ENCODE measurements at regions not wholly inside any gene's neighbourhood (a gene's known extent, or its start where the extent isn't known, plus 50 kb on each side); places are given as distances from the start of the nearest gene placed in this dataset.

DNA sequence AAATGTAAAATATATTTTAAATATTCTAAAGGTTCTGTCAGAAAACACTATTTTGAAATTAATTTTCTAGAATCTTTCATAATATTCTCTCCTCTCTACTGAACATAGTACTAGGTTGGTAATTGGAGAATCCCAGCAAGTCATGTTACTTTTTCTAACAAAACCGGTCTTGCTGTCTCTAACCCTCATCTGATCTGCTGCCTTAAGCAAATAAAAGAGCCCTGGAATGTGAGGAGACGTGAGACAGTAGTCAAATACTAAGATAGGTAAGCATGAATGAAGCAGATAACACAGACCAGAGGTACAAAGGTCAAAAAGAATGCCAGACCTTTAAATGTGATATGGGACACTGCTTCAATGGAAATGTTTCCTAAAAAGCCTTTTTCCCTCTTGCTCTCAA is 462.4 kb upstream of the NUPR2 start:
- Histone ChIP-seq H3K27ac (ENCODE audit: insufficient read length, low read depth, low read length) (no peak overlapping the region), H3K9me3 (ENCODE audit: control insufficient read depth, low read depth, low read length) (peaks cover 39% of the 10 kb centered on the region)
- no peaks in the 10 kb centered on the region for H3K4me1 Mint-ChIP-seq

More for the DNA sequence above, 462.4 kb upstream of the NUPR2 start:
- Histone ChIP-seq H2AK5ac (ENCODE audit: insufficient read length, low read length) (no peak overlapping the region), H3K9ac (ENCODE audit: extremely low read depth, insufficient read length, low read length) (no peak overlapping the region), H2AFZ (ENCODE audit: low read length) (no peak overlapping the region), H3K4ac (ENCODE audit: low read depth, low read length) (no peak overlapping the region), H3K79me1 (ENCODE audit: insufficient read depth, low read depth, low read length, poor library complexity, severe bottlenecking) (no peaks in the 10 kb centered on the region), H4K91ac (ENCODE audit: insufficient read length, low read depth, low read length) (no peak overlapping the region), H3K14ac (ENCODE audit: insufficient read depth, low read length) (no peak overlapping the region), H3K4me1 (ENCODE audit: insufficient read depth, low read length) (no peaks in the 10 kb centered on the region), H3K23me2 (ENCODE audit: insufficient read length, low read depth, low read length, poor library complexity, severe bottlenecking) (no peaks in the 10 kb centered on the region), H3K18ac (ENCODE audit: insufficient read length, low read depth, low read length) (no peak overlapping the region), H2BK5ac (ENCODE audit: insufficient read length, low read length) (no peak overlapping the region), H4K20me1 (ENCODE audit: control insufficient read depth, insufficient read depth, insufficient read length) (no peaks in the 10 kb centered on the region), H3K4me2 (ENCODE audit: insufficient read depth, insufficient read length, low read length) (no peak overlapping the region), H3K79me2 (ENCODE audit: insufficient read depth, low read length) (no peaks in the 10 kb centered on the region), H2BK120ac (ENCODE audit: low read depth, low read length, poor library complexity, severe bottlenecking) (no peak overlapping the region), H3T11ph (ENCODE audit: low read length) (no peak overlapping the region), H3K56ac (ENCODE audit: insufficient read length, low read depth, low read length) (no peak overlapping the region), H3K23ac (ENCODE audit: insufficient read length, low read depth, low read length) (no peak overlapping the region), H4K8ac (replicated peaks; ENCODE audit: insufficient read length, low read depth, low read length) (no peak overlapping the region), H4K5ac (ENCODE audit: insufficient read length, low read depth, low read length) (no peak overlapping the region), H3K27me3 (ENCODE audit: insufficient read depth, low read length) (no peaks in the 10 kb centered on the region), H2BK20ac (ENCODE audit: low read depth, low read length, poor library complexity, severe bottlenecking) (no peak overlapping the region), H2BK15ac (ENCODE audit: low read depth, low read length) (no peak overlapping the region), H2BK12ac (ENCODE audit: insufficient read length, low read depth, low read length) (no peak overlapping the region)
- Mint-ChIP-seq H3K9me3 (peaks cover 90 to 97% of the 10 kb centered on the region in 2 experiments), H3K4me3 (no peak overlapping the region), H3K27me3 (ENCODE audit: low read depth) (no peaks in the 10 kb centered on the region), H3K27ac (no peak overlapping the region), H3K36me3 (ENCODE audit: insufficient read depth in 1 of 3, low read depth in 3 of 3) (peaks cover 6 to 18% (median 6%) of the 10 kb centered on the region in 3 experiments; a peak in 6 of 7 replicates)
- DNase-seq = no peak
- TF ChIP-seq, protein P1, sequence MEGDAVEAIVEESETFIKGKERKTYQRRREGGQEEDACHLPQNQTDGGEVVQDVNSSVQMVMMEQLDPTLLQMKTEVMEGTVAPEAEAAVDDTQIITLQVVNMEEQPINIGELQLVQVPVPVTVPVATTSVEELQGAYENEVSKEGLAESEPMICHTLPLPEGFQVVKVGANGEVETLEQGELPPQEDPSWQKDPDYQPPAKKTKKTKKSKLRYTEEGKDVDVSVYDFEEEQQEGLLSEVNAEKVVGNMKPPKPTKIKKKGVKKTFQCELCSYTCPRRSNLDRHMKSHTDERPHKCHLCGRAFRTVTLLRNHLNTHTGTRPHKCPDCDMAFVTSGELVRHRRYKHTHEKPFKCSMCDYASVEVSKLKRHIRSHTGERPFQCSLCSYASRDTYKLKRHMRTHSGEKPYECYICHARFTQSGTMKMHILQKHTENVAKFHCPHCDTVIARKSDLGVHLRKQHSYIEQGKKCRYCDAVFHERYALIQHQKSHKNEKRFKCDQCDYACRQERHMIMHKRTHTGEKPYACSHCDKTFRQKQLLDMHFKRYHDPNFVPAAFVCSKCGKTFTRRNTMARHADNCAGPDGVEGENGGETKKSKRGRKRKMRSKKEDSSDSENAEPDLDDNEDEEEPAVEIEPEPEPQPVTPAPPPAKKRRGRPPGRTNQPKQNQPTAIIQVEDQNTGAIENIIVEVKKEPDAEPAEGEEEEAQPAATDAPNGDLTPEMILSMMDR (conservative IDR thresholded peaks at IDR 0.05) = no peak
- WGBS (ENCODE audit: extremely low coverage, insufficient read length, low lambda C conversion rate) = no CpG with 5 or more reads among the region's 2 CpGs

Data from H9 (cell line).